ENCODE measurements at regions not wholly inside any gene's neighbourhood (a gene's known extent, or its start where the extent isn't known, plus 50 kb on each side); places are given as distances from the start of the nearest gene placed in this dataset.

- TF ChIP-seq ZNF532 (CRISPR knock-in tag; IDR thresholded peaks at IDR 0.05; ENCODE audit: borderline replicate concordance): no peak
- TF ChIP-seq PREB (CRISPR knock-in tag; IDR thresholded peaks at IDR 0.05; ENCODE audit: borderline replicate concordance): no peak
- TF ChIP-seq GRHL2 (CRISPR knock-in tag; IDR thresholded peaks at IDR 0.05; ENCODE audit: insufficient replicate concordance, severe bottlenecking): no peak
- TF ChIP-seq ATF6 (CRISPR knock-in tag; IDR thresholded peaks at IDR 0.05): no peak
- no peak for TF ChIP-seq NR3C1 (CRISPR knock-in tag; conservative IDR thresholded peaks at IDR 0.05; ENCODE audit: low read depth)
- TF ChIP-seq GABPB1 (CRISPR knock-in tag; IDR thresholded peaks at IDR 0.05): no peak
- TF ChIP-seq USF2 (CRISPR knock-in tag; IDR thresholded peaks at IDR 0.05): no peak
- TF ChIP-seq NFATC4 (CRISPR knock-in tag; IDR thresholded peaks at IDR 0.05): no peak
- TF ChIP-seq TCF7 (CRISPR knock-in tag; IDR thresholded peaks at IDR 0.05; ENCODE audit: low read depth): no peak
- no peak for TF ChIP-seq NFE2L1 (CRISPR knock-in tag; IDR thresholded peaks at IDR 0.05)
Observed at GRCh38 chr5:6273749-6274148, 104.6 kb downstream of the MED10 start (continued).

- H3K9me3 Mint-ChIP-seq: peaks cover 25% of the 10 kb centered on the region
- POLR2A ChIA-PET: no interaction called here
- no peak overlapping the region for H3K4me3 Mint-ChIP-seq
- H3K27me3 Mint-ChIP-seq (ENCODE audit: low read depth): no peaks in the 10 kb centered on the region; the same call in 1 of the 2 replicates
- H3K36me3 Mint-ChIP-seq: no peaks in the 10 kb centered on the region
- ATAC-seq: no peak
- no peak overlapping the region for H3K27ac Mint-ChIP-seq
- CTCF ChIA-PET: no interaction called here
- H3K4me1 Mint-ChIP-seq: no peaks in the 10 kb centered on the region
- DNase-seq (ENCODE audit: low spot score): no peak
- no peak for TF ChIP-seq ZNF138 (CRISPR knock-in tag; conservative IDR thresholded peaks at IDR 0.05)
- no peak for TF ChIP-seq ZNF219 (CRISPR knock-in tag; IDR thresholded peaks at IDR 0.05; ENCODE audit: borderline replicate concordance)
- TF ChIP-seq ZNF232 (CRISPR knock-in tag; IDR thresholded peaks at IDR 0.05): no peak
- no peak for TF ChIP-seq ETV6 (CRISPR knock-in tag; IDR thresholded peaks at IDR 0.05)
- no peak for TF ChIP-seq STAT6 (CRISPR knock-in tag; conservative IDR thresholded peaks at IDR 0.05; ENCODE audit: low read depth)
- no peak for TF ChIP-seq GTF2I (CRISPR knock-in tag; conservative IDR thresholded peaks at IDR 0.05)
- no peak for TF ChIP-seq ELF4 (CRISPR knock-in tag; IDR thresholded peaks at IDR 0.05; ENCODE audit: low read depth)
- TF ChIP-seq ATF2 (CRISPR knock-in tag; IDR thresholded peaks at IDR 0.05; ENCODE audit: borderline replicate concordance, low read depth): no peak
- no peak for TF ChIP-seq ATF6 (CRISPR knock-in tag; IDR thresholded peaks at IDR 0.05)
- TF ChIP-seq ATF3 (CRISPR knock-in tag; conservative IDR thresholded peaks at IDR 0.05): no peak
- no peak for TF ChIP-seq GABPB1 (CRISPR knock-in tag; IDR thresholded peaks at IDR 0.05)
- no peak for TF ChIP-seq EMX1 (CRISPR knock-in tag; IDR thresholded peaks at IDR 0.05)
Observed at GRCh38 chr5:6273090-6273735, 105.1 kb downstream of the MED10 start.
